H9 (cell line): ENCODE measurements at regions not wholly inside any gene's neighbourhood (a gene's known extent, or its start where the extent isn't known, plus 50 kb on each side); places are given as distances from the start of the nearest gene placed in this dataset.

ENCODE experiments used
- DNase-seq: peaks from one replicate; pipeline ENCODE4 v3.0.0-alpha.2; 2017
- H2AFZ ChIP-seq: one replicate; pipeline ENCODE4 v1.6.1; 2013; ENCODE audit warnings: mild to moderate bottlenecking, low read length, control low read depth, moderate library complexity
- H2AK5ac ChIP-seq: 2 replicates; pipeline ENCODE4 v1.6.1; 2013; ENCODE audit warnings: low read length, control low read depth, mixed read lengths; ENCODE audit not compliant: insufficient read length
- H2BK120ac ChIP-seq: one replicate; pipeline ENCODE4 v1.6.1; 2013; ENCODE audit warnings: low read depth, mild to moderate bottlenecking, low read length, control low read depth, inconsistent platforms; ENCODE audit not compliant: poor library complexity, severe bottlenecking
- H2BK12ac ChIP-seq: 2 replicates; pipeline ENCODE4 v1.6.1; 2013; ENCODE audit warnings: low read length, control low read depth, mixed read lengths, low read depth; ENCODE audit not compliant: insufficient read length
- H2BK15ac ChIP-seq: 2 replicates; pipeline ENCODE4 v1.6.1; 2013; ENCODE audit warnings: low read depth, low read length, control low read depth
- H2BK20ac ChIP-seq: one replicate; pipeline ENCODE4 v1.6.1; 2013; ENCODE audit warnings: low read depth, mild to moderate bottlenecking, low read length, control low read depth, inconsistent platforms; ENCODE audit not compliant: poor library complexity, severe bottlenecking
- H2BK5ac ChIP-seq: 2 replicates; pipeline ENCODE4 v1.6.1; 2013; ENCODE audit warnings: low read length, control low read depth, mixed read lengths; ENCODE audit not compliant: insufficient read length
- H3K14ac ChIP-seq: 2 replicates; pipeline ENCODE4 v1.6.1; 2013; ENCODE audit warnings: low read length, control low read depth; ENCODE audit not compliant: insufficient read depth
- H3K18ac ChIP-seq: 2 replicates; pipeline ENCODE4 v1.6.1; 2013; ENCODE audit warnings: low read depth, mild to moderate bottlenecking, mixed read lengths, low read length, control low read depth; ENCODE audit not compliant: insufficient read length
- H3K23ac ChIP-seq: 2 replicates; pipeline ENCODE4 v1.6.1; 2013; ENCODE audit warnings: low read length, control low read depth, mixed read lengths, low read depth; ENCODE audit not compliant: insufficient read length
- H3K23me2 ChIP-seq: 2 replicates; pipeline ENCODE4 v1.6.1; 2013; ENCODE audit warnings: low read depth, mild to moderate bottlenecking, mixed read lengths, low read length, control low read depth; ENCODE audit not compliant: insufficient read length, poor library complexity, severe bottlenecking
- H3K27ac ChIP-seq: 2 replicates; pipeline ENCODE4 v1.5.1; 2013; ENCODE audit warnings: low read length, control low read depth, mixed read lengths, low read depth; ENCODE audit not compliant: insufficient read length
- H3K27me3 ChIP-seq: 2 replicates; pipeline ENCODE4 v1.6.1; 2013; ENCODE audit warnings: low read length, control low read depth, inconsistent platforms; ENCODE audit not compliant: insufficient read depth
- H3K4ac ChIP-seq: 2 replicates; pipeline ENCODE4 v1.6.1; 2013; ENCODE audit warnings: low read depth, mild to moderate bottlenecking, control low read depth, inconsistent platforms, low read length, moderate library complexity
- H3K4me1 ChIP-seq: 2 replicates; pipeline ENCODE4 v1.6.1; 2013; ENCODE audit warnings: low read length, control low read depth, inconsistent platforms; ENCODE audit not compliant: insufficient read depth
- H3K4me2 ChIP-seq: 2 replicates; pipeline ENCODE4 v1.6.1; 2013; ENCODE audit warnings: low read length, control low read depth, mixed read lengths; ENCODE audit not compliant: insufficient read length, insufficient read depth
- H3K56ac ChIP-seq: 2 replicates; pipeline ENCODE4 v1.6.1; 2013; ENCODE audit warnings: low read depth, mild to moderate bottlenecking, mixed read lengths, low read length, control low read depth; ENCODE audit not compliant: insufficient read length
- H3K79me1 ChIP-seq: 2 replicates; pipeline ENCODE4 v1.6.1; 2013; ENCODE audit warnings: low read depth, mild to moderate bottlenecking, moderate library complexity, low read length, control low read depth, inconsistent platforms; ENCODE audit not compliant: insufficient read depth, poor library complexity, severe bottlenecking
- H3K79me2 ChIP-seq: 2 replicates; pipeline ENCODE4 v1.6.1; 2013; ENCODE audit warnings: low read length, control low read depth, inconsistent platforms; ENCODE audit not compliant: insufficient read depth
- H3K9ac ChIP-seq: 2 replicates; pipeline ENCODE4 v1.6.1; 2013; ENCODE audit warnings: low read length, control low read depth, mixed read lengths; ENCODE audit not compliant: insufficient read length; ENCODE audit errors: extremely low read depth
- H3K9me3 ChIP-seq: one replicate; pipeline ENCODE4 v1.6.1; 2013; ENCODE audit warnings: low read depth, low read length, inconsistent platforms; ENCODE audit not compliant: control insufficient read depth
- H3T11ph ChIP-seq: one replicate; pipeline ENCODE4 v1.6.1; 2013; ENCODE audit warnings: mild to moderate bottlenecking, low read length, control low read depth, inconsistent platforms
- H4K20me1 ChIP-seq: one replicate; pipeline ENCODE4 v1.6.1; 2013; ENCODE audit not compliant: control insufficient read depth, insufficient read length, insufficient read depth
- H4K5ac ChIP-seq: 2 replicates; pipeline ENCODE4 v1.6.1; 2013; ENCODE audit warnings: low read depth, mild to moderate bottlenecking, mixed read lengths, low read length, control low read depth; ENCODE audit not compliant: insufficient read length
- H4K8ac ChIP-seq: replicated peaks from 2 replicates; pipeline ENCODE4 v1.6.1; 2013; ENCODE audit warnings: low read length, control low read depth, mixed read lengths, low read depth; ENCODE audit not compliant: insufficient read length
- H4K91ac ChIP-seq: 2 replicates; pipeline ENCODE4 v1.6.1; 2013; ENCODE audit warnings: low read depth, mild to moderate bottlenecking, moderate library complexity, mixed read lengths, low read length, control low read depth; ENCODE audit not compliant: insufficient read length
- H3K27ac Mint-ChIP-seq, 3 experiments: 2 replicates in 2 of 3; 3 replicates in 1 of 3; pipeline ENCODE4 v1.8.0; 2020 to 2021; ENCODE audit warnings: mixed read lengths in 3 of 3, mild to moderate bottlenecking in 1 of 3, moderate library complexity in 1 of 3
- H3K27me3 Mint-ChIP-seq: 2 replicates; pipeline ENCODE4 v1.8.0; 2021; ENCODE audit warnings: low read depth, mild to moderate bottlenecking, moderate library complexity, mixed read lengths
- H3K36me3 Mint-ChIP-seq, 3 experiments: 2 replicates in 2 of 3; 3 replicates in 1 of 3; pipeline ENCODE4 v1.8.0; 2020 to 2021; ENCODE audit warnings: low read depth in 3 of 3, mixed read lengths in 3 of 3; ENCODE audit not compliant: insufficient read depth in 1 of 3
- H3K4me1 Mint-ChIP-seq, 2 experiments: 2 replicates each; pipeline ENCODE4 v1.8.0; 2020; ENCODE audit warnings: mixed read lengths in 2 of 2
- H3K4me3 Mint-ChIP-seq, 2 experiments: 2 replicates in 1 of 2; 3 replicates in 1 of 2; pipeline ENCODE4 v1.8.0; 2020 to 2021; ENCODE audit warnings: mild to moderate bottlenecking in 2 of 2, mixed read lengths in 2 of 2, moderate library complexity in 1 of 2
- H3K9me3 Mint-ChIP-seq, 2 experiments: 2 replicates in 1 of 2; 3 replicates in 1 of 2; pipeline ENCODE4 v1.8.0; 2020; ENCODE audit warnings: mild to moderate bottlenecking in 2 of 2, mixed read lengths in 2 of 2, moderate library complexity in 1 of 2
- CTCF ChIP-seq: fragments of 200-600 bp; sonication (generic); conservative IDR thresholded peaks from 3 replicates; pipeline ENCODE4 v1.8.0; 2021; ENCODE audit warnings: antibody characterized with exemption, mild to moderate bottlenecking
- whole genome bisulfite sequencing: extraction: QIAGEN DNeasy Blood & Tissue Kit; methylation state at CpG from one replicate; pipeline ENCODE4 v1.1.7; 2013; ENCODE audit warnings: missing lambda C conversion rate, low lambda C conversion rate, mixed read lengths; ENCODE audit not compliant: insufficient read length; ENCODE audit errors: extremely low coverage; 5-methylcytosine and 5-hydroxymethylcytosine counted together

GRCh38 chr1:79437540-79437939 lies 431.0 kb upstream of the ADGRL4 start:
- Histone ChIP-seq H2AK5ac (no peak overlapping the region), H3K9me3 (no peaks in the 10 kb centered on the region), H3K23me2 (no peaks in the 10 kb centered on the region), H3K4ac (no peak overlapping the region), H3K4me2 (no peak overlapping the region), H3K27me3 (no peaks in the 10 kb centered on the region), H4K91ac (no peak overlapping the region), H3K4me1 (no peaks in the 10 kb centered on the region), H2BK15ac (no peak overlapping the region), H2AFZ (no peak overlapping the region), H4K5ac (no peak overlapping the region), H3K23ac (no peak overlapping the region), H3K18ac (no peak overlapping the region), H4K8ac (no peak overlapping the region), H3T11ph (no peak overlapping the region), H3K9ac (no peak overlapping the region), H3K79me1 (no peaks in the 10 kb centered on the region), H3K79me2 (no peaks in the 10 kb centered on the region), H2BK120ac (no peak overlapping the region), H3K14ac (no peak overlapping the region), H4K20me1 (no peaks in the 10 kb centered on the region), H2BK12ac (no peak overlapping the region), H2BK5ac (no peak overlapping the region), H3K56ac (no peak overlapping the region), H3K27ac (no peak overlapping the region), H2BK20ac (no peak overlapping the region)
- TF ChIP-seq CTCF: no peak
- no peaks in the 10 kb centered on the region for H3K9me3 Mint-ChIP-seq
- no peak overlapping the region for H3K4me3 Mint-ChIP-seq
- WGBS: no CpG with 5 or more reads among the region's 2 CpGs
- peaks cover 5 to 8% of the 10 kb centered on the region in 2 experiments; a peak in 3 of 4 replicates for H3K4me1 Mint-ChIP-seq
- no peaks in the 10 kb centered on the region for H3K36me3 Mint-ChIP-seq
- H3K27me3 Mint-ChIP-seq: no peaks in the 10 kb centered on the region
- no peak for DNase-seq
- H3K27ac Mint-ChIP-seq: no peak overlapping the region
